SU-DHL-6 (cell line): ENCODE measurements at regions not wholly inside any gene's neighbourhood (a gene's known extent, or its start where the extent isn't known, plus 50 kb on each side); places are given as distances from the start of the nearest gene placed in this dataset.

Experiments
- H2AFZ ChIP-seq: fragments of 200-600 bp; sonication (generic); 2 replicates; pipeline ENCODE4 v1.6.1; 2014; ENCODE audit warnings: low read depth, mild to moderate bottlenecking, moderate library complexity, mixed read lengths, antibody characterized with exemption, low read length; ENCODE audit not compliant: severe bottlenecking
- H3F3A ChIP-seq: fragments of 200-600 bp; shearing (Covaris generic); 2 replicates; pipeline ENCODE4 v1.6.0; 2016; ENCODE audit warnings: antibody characterized with exemption, mild to moderate bottlenecking; ENCODE audit not compliant: insufficient read depth
- H3K27ac ChIP-seq: fragments of 200-600 bp; sonication (generic); 2 replicates; pipeline ENCODE4 v1.5.1; 2016; ENCODE audit warnings: low read depth, mild to moderate bottlenecking, low read length, moderate library complexity, mixed read lengths
- H3K27me3 ChIP-seq: fragments of 200-600 bp; sonication (generic), shearing (Covaris generic); 2 replicates; pipeline ENCODE4 v1.6.0; 2014; ENCODE audit warnings: mild to moderate bottlenecking, low read length
- H3K36me3 ChIP-seq: fragments of 200-600 bp; sonication (generic); 2 replicates; pipeline ENCODE4 v1.6.1; 2014; ENCODE audit warnings: mild to moderate bottlenecking, low read length, mixed read lengths
- H3K4me2 ChIP-seq: fragments of 300-600, 200-600 bp; shearing (Covaris generic), sonication (generic); 2 replicates; pipeline ENCODE4 v1.6.0; 2014; ENCODE audit warnings: low read length, low read depth, mild to moderate bottlenecking; ENCODE audit not compliant: poor library complexity, severe bottlenecking
- H3K4me3 ChIP-seq: fragments of 200-600 bp; sonication (generic); 2 replicates; pipeline ENCODE4 v1.5.1; 2014; ENCODE audit warnings: antibody characterized with exemption, low read length, mild to moderate bottlenecking, mixed read lengths; ENCODE audit not compliant: insufficient read depth, poor library complexity, severe bottlenecking
- H3K79me2 ChIP-seq: fragments of 200-600 bp; sonication (generic); 2 replicates; pipeline ENCODE4 v1.6.1; 2014; ENCODE audit warnings: mild to moderate bottlenecking, low read length, moderate library complexity; ENCODE audit not compliant: insufficient read depth
- H3K9ac ChIP-seq: fragments of 200-600 bp; sonication (generic); 2 replicates; pipeline ENCODE4 v1.7.0; 2014; ENCODE audit warnings: mild to moderate bottlenecking, low read length
- H3K9me2 ChIP-seq: fragments of 200-600 bp; sonication (generic); replicated peaks from 2 replicates; pipeline ENCODE4 v1.6.1; 2014; ENCODE audit warnings: low read length; ENCODE audit not compliant: insufficient read depth
- H3K9me3 ChIP-seq: fragments of 200-600 bp; sonication (generic); 2 replicates; pipeline ENCODE4 v1.6.1; 2014; ENCODE audit warnings: low read length, mixed read lengths; ENCODE audit not compliant: insufficient read depth
- H4K20me1 ChIP-seq: fragments of 200-600 bp; sonication (generic); 2 replicates; pipeline ENCODE4 v1.6.1; 2014; ENCODE audit warnings: low read depth, mild to moderate bottlenecking, antibody characterized with exemption, low read length, moderate library complexity, mixed read lengths
- EZH2phosphoT487 ChIP-seq: fragments of 200-600 bp; sonication (generic), shearing (Covaris generic); conservative IDR thresholded peaks from 2 replicates; pipeline ENCODE4 v1.6.1; 2018; ENCODE audit warnings: mild to moderate bottlenecking, antibody characterized with exemption, low read length, moderate library complexity, mixed read lengths
- TF ChIP-seq, protein P1 (sequence below): fragments of 200-600 bp; sonication (generic); IDR thresholded peaks from one replicate; pipeline ENCODE4 v1.5.1; 2017; ENCODE audit warnings: antibody characterized with exemption, mild to moderate bottlenecking, low read length, moderate library complexity; ENCODE audit not compliant: insufficient read depth, poor library complexity, severe bottlenecking

DNA sequence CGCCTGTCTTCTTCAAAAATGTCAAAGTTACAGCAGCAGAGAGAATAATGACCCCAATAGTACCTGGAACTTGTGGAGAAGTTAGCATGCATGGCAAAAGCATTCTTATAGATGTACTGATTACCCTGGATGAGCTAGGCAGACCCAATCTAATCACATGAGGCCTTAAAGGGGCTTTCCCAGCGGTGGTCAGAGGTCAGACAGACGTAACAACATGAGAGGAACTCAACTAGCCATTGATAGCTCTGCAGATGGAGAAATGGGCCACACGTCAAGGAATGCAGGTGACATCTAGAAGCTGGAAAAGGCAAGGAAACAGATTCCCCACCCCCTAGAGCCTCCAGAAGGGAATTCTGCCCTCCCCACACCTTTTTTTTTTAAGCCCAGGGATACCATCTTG is 156.8 kb upstream of the ARID1B start:
- no peak overlapping the region for H3K4me2 ChIP-seq
- no peaks in the 10 kb centered on the region for H3K79me2 ChIP-seq
- TF ChIP-seq, protein P1, sequence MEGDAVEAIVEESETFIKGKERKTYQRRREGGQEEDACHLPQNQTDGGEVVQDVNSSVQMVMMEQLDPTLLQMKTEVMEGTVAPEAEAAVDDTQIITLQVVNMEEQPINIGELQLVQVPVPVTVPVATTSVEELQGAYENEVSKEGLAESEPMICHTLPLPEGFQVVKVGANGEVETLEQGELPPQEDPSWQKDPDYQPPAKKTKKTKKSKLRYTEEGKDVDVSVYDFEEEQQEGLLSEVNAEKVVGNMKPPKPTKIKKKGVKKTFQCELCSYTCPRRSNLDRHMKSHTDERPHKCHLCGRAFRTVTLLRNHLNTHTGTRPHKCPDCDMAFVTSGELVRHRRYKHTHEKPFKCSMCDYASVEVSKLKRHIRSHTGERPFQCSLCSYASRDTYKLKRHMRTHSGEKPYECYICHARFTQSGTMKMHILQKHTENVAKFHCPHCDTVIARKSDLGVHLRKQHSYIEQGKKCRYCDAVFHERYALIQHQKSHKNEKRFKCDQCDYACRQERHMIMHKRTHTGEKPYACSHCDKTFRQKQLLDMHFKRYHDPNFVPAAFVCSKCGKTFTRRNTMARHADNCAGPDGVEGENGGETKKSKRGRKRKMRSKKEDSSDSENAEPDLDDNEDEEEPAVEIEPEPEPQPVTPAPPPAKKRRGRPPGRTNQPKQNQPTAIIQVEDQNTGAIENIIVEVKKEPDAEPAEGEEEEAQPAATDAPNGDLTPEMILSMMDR: no peak
- no peak for TF ChIP-seq EZH2phosphoT487
- H3K4me3 ChIP-seq: no peak overlapping the region
- H3K9me3 ChIP-seq: no peaks in the 10 kb centered on the region
- H2AFZ ChIP-seq: no peak overlapping the region
- no peaks in the 10 kb centered on the region for H4K20me1 ChIP-seq
- H3F3A ChIP-seq: no peaks in the 10 kb centered on the region
- no peaks in the 10 kb centered on the region for H3K36me3 ChIP-seq
- no peaks in the 10 kb centered on the region for H3K27me3 ChIP-seq
- H3K9ac ChIP-seq: no peak overlapping the region
- no peaks in the 10 kb centered on the region for H3K9me2 ChIP-seq
- no peak overlapping the region for H3K27ac ChIP-seq

DNA sequence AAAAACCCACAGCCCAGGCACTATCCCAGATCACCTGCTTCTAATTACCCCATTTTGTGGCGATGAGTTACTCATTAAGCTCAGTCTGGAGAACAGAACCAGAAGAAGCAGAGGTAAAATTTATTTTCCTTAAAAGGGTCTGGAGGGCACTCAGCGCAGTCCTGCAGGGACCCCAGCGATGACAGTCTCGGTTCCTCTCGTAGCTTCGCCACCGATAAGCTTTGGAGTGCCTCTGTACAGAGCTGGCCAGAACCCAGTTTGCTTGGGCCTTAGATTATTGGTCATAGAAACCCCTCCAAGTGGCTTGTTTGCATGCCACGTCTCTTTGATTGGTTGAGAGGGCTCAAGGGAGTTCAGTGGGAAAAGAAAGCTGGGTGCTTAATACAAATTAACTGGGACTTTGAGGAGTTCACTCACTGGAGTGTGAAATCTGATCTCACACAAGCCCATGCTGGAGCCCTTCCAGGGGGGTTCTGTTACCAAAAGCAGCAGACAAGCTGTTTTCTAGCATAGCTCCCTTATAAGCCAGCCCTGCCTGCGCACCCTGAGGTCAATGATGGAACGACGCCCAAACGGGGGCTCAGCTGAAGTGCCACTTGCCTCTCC is 158.5 kb upstream of the ARID1B start:
- no peaks in the 10 kb centered on the region for H4K20me1 ChIP-seq
- H3K27me3 ChIP-seq: no peaks in the 10 kb centered on the region
- no peak overlapping the region for H2AFZ ChIP-seq
- H3K27ac ChIP-seq: no peak overlapping the region
- no peak overlapping the region for H3K9ac ChIP-seq
- no peak overlapping the region for H3K4me2 ChIP-seq
- H3K79me2 ChIP-seq: no peaks in the 10 kb centered on the region
- peaks cover 1% of the 10 kb centered on the region; the same call in 1 of the 2 replicates for H3K9me3 ChIP-seq
- H3K4me3 ChIP-seq: no peak overlapping the region
- no peaks in the 10 kb centered on the region for H3F3A ChIP-seq
- H3K9me2 ChIP-seq: no peaks in the 10 kb centered on the region
- no peaks in the 10 kb centered on the region for H3K36me3 ChIP-seq
- no peak for TF ChIP-seq EZH2phosphoT487
- TF ChIP-seq, protein P1: no peak

GRCh38 chr6:156617941-156618340 is 159.2 kb upstream of the ARID1B start:
- Histone ChIP-seq H3K4me3 (no peak overlapping the region), H3K79me2 (no peaks in the 10 kb centered on the region), H3K27ac (no peak overlapping the region), H3K9ac (no peak overlapping the region), H3K4me2 (no peak overlapping the region), H3F3A (no peaks in the 10 kb centered on the region), H3K36me3 (no peaks in the 10 kb centered on the region), H4K20me1 (no peaks in the 10 kb centered on the region), H3K9me3 (peaks cover 9% of the 10 kb centered on the region; the same call in 1 of the 2 replicates), H2AFZ (no peak overlapping the region), H3K9me2 (no peaks in the 10 kb centered on the region), H3K27me3 (no peaks in the 10 kb centered on the region)
- TF ChIP-seq, protein P1: no peak
- no peak for TF ChIP-seq EZH2phosphoT487
